ENCODE measurements at regions not wholly inside any gene's neighbourhood (a gene's known extent, or its start where the extent isn't known, plus 50 kb on each side); places are given as distances from the start of the nearest gene placed in this dataset.

DNA sequence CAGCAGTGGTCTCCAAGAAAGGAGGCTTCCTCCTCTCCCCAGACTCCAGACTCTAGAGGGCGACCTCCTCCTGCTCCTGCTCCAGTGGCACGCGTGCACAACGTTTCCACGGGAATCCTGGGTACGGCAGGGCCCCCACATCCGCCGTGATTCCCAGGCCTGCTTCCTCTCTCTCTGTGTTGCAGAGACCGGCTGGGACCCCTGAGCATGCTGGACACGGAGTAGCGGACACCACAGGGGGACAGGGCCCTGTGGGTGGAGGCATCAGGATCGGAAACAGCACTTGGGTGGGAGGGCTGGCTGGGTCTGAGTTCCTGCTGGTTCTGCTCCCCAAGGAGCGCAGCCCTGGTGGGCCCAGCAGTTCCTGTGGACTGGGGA is 75.9 kb upstream of the SLC35G4 start:
- TF ChIP-seq, protein P1, sequence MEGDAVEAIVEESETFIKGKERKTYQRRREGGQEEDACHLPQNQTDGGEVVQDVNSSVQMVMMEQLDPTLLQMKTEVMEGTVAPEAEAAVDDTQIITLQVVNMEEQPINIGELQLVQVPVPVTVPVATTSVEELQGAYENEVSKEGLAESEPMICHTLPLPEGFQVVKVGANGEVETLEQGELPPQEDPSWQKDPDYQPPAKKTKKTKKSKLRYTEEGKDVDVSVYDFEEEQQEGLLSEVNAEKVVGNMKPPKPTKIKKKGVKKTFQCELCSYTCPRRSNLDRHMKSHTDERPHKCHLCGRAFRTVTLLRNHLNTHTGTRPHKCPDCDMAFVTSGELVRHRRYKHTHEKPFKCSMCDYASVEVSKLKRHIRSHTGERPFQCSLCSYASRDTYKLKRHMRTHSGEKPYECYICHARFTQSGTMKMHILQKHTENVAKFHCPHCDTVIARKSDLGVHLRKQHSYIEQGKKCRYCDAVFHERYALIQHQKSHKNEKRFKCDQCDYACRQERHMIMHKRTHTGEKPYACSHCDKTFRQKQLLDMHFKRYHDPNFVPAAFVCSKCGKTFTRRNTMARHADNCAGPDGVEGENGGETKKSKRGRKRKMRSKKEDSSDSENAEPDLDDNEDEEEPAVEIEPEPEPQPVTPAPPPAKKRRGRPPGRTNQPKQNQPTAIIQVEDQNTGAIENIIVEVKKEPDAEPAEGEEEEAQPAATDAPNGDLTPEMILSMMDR (IDR thresholded peaks at IDR 0.05), result no peak
- TF ChIP-seq ZFX (IDR thresholded peaks at IDR 0.05; ENCODE audit: borderline replicate concordance), result no peak

All from 22Rv1 (cell line).